Stomach (tissue), 8 donors: ENCODE measurements at regions not wholly inside any gene's neighbourhood (a gene's known extent, or its start where the extent isn't known, plus 50 kb on each side); places are given as distances from the start of the nearest gene placed in this dataset.
"Not testable (repeated sequence)": the region's sequence is repeated elsewhere in the genome, so short reads cannot be mapped to it uniquely, and the experiment has no call there.

Experiments
- DNase-seq, 2 donors: peaks; one replicate each; pipeline versions ENCODE4 v3.0.0 to v3.0.0-alpha.2; 2013 to 2019
- H3K27ac ChIP-seq, 5 donors: fragments of 200-600 bp in 4 of 5; sonication (generic) in 4 of 5; one replicate each; pipeline ENCODE4 v1.5.1; 2013 to 2019; ENCODE audit warnings: mild to moderate bottlenecking in 1 of 5, moderate library complexity in 1 of 5
- H3K27me3 ChIP-seq, 3 donors: fragments of 200-600 bp; sonication (generic); one replicate each; pipeline ENCODE4 v1.5.1; 2017 to 2019; ENCODE audit warnings: mixed run types in 1 of 3
- H3K36me3 ChIP-seq, 4 donors: fragments of 200-600 bp; sonication (generic); 1 replicate in 3 of 4; 2 replicates in 1 of 4; pipeline ENCODE4 v1.5.1; 2016 to 2019
- H3K4me1 ChIP-seq, 4 donors: fragments of 200-600 bp; sonication (generic); one replicate each; pipeline ENCODE4 v1.5.1; 2016 to 2019
- H3K4me3 ChIP-seq, 4 donors: fragments of 200-600 bp; sonication (generic) in 3 of 4; one replicate each; pipeline ENCODE4 v1.5.1; 2016 to 2019; ENCODE audit warnings: mild to moderate bottlenecking in 1 of 4
- H3K9me3 ChIP-seq, 4 donors: fragments of 200-600 bp; sonication (generic); one replicate each; pipeline ENCODE4 v1.5.1; 2016 to 2019
- EP300 ChIP-seq: sonication (generic); formaldehyde crosslinking; IDR thresholded peaks from one replicate; pipeline ENCODE4 v1.6.1; 2017; ENCODE audit warnings: antibody characterized with exemption
- POLR2A ChIP-seq, 4 donors: fragments of 450-650 bp; IDR thresholded peaks; one replicate each; pipeline ENCODE4 v1.6.1; 2016; ENCODE audit warnings: antibody characterized with exemption in 4 of 4, control low read depth in 2 of 4, mild to moderate bottlenecking in 1 of 4, moderate library complexity in 1 of 4
- POLR2AphosphoS5 ChIP-seq, 3 donors: sonication (generic); formaldehyde crosslinking; IDR thresholded peaks; one replicate each; pipeline ENCODE4 v1.6.1; 2016; ENCODE audit warnings: antibody characterized with exemption in 3 of 3
- WGBS, 5 donors: extraction: QIAGEN DNeasy Blood & Tissue Kit in 3 of 5; methylation state at CpG; one replicate each; pipeline versions ENCODE4 v1.1.5 to v1.1.7; 2013 to 2018; 5-methylcytosine and 5-hydroxymethylcytosine counted together
- intact Hi-C: fragments of 100-400 bp; cut with DNase I; formaldehyde crosslinking; loops from one replicate; pipeline ENCODE4 v1.15.1; 2023; ENCODE audit warnings: low total_unique reads
- TF ChIP-seq, protein P1 (sequence below), 7 experiments: fragments of 450-650 bp in 4 of 7; fragments of 200-600 bp in 3 of 7; sonication (generic) in 3 of 7; IDR thresholded peaks; one replicate each; pipeline ENCODE4 v1.5.1; 2016 to 2019; ENCODE audit warnings: antibody characterized with exemption in 7 of 7, control low read depth in 2 of 7, mild to moderate bottlenecking in 1 of 7
- donor health status: healthy with polysubstance abuse.
- donor health status: Bipolar disorder and iron deficiency.
- donor health status: healthy.

DNA sequence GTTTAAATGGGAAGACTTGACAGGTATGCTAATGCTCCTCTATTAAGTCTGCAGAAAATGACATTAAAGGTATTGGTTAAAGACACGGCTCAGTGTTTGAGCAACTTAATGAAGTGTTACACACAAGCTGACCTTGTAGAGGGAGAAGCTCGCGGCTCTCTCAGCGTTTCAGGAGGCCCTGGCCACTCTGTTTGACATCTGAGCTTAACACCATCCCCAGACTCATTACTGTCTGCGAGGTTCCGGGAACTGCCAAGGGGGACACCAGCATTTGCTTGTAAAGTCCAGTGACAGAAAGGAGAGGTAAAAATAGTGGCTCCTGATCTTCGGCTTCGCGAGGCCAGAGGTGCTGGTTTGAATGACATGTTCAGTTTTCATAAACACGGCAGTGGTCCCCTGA lies 540.7 kb upstream of the CADM1 start:
- peaks cover 0 to 6% (median 0%) of the 10 kb centered on the region in 3 donors for H3K27me3 ChIP-seq
- intact Hi-C loops, result no loop called here
- no peak overlapping the region for H3K4me3 ChIP-seq
- no peaks in the 10 kb centered on the region for H3K36me3 ChIP-seq
- H3K9me3 ChIP-seq, result no peaks in the 10 kb centered on the region
- TF ChIP-seq, protein P1, sequence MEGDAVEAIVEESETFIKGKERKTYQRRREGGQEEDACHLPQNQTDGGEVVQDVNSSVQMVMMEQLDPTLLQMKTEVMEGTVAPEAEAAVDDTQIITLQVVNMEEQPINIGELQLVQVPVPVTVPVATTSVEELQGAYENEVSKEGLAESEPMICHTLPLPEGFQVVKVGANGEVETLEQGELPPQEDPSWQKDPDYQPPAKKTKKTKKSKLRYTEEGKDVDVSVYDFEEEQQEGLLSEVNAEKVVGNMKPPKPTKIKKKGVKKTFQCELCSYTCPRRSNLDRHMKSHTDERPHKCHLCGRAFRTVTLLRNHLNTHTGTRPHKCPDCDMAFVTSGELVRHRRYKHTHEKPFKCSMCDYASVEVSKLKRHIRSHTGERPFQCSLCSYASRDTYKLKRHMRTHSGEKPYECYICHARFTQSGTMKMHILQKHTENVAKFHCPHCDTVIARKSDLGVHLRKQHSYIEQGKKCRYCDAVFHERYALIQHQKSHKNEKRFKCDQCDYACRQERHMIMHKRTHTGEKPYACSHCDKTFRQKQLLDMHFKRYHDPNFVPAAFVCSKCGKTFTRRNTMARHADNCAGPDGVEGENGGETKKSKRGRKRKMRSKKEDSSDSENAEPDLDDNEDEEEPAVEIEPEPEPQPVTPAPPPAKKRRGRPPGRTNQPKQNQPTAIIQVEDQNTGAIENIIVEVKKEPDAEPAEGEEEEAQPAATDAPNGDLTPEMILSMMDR (IDR thresholded peaks at IDR 0.05), result no peak
- TF ChIP-seq POLR2A (IDR thresholded peaks at IDR 0.05), result no peak
- no peak for TF ChIP-seq POLR2AphosphoS5 (IDR thresholded peaks at IDR 0.05)
- TF ChIP-seq EP300, result no peak
- WGBS, 5 donors, result 56 to 62% (median 61%) methylated on average over 10 of the region's 10 CpGs
- DNase-seq, result no peak
- H3K27ac ChIP-seq, result no peak overlapping the region
- H3K4me1 ChIP-seq, result no peaks in the 10 kb centered on the region

DNA sequence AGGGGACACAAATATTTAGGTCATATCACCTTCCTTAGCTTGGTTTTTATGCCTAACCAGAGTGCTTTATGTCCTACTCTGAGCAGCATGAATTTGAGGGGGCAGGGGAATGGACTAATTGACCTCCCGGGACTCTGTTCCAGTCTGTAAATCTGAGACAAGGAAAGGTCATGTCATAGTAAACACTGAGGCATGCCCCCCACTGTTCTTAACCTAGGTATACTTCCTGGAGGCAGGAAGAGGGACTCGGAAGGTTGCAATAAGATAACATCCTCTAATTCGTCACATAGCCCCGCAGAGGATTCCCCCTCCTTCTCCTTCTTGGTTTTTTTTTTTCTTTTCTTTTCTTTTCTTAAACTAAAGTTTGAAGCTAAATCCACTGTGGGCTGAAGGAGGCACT lies 540.3 kb upstream of the CADM1 start:
- no peaks in the 10 kb centered on the region for H3K36me3 ChIP-seq
- H3K9me3 ChIP-seq, result no peaks in the 10 kb centered on the region
- H3K27ac ChIP-seq, result no peak overlapping the region
- no peak overlapping the region for H3K4me3 ChIP-seq
- no peak for DNase-seq
- H3K4me1 ChIP-seq, result no peaks in the 10 kb centered on the region
- intact Hi-C loops, result no loop called here
- 34 to 40% (median 36%) methylated on average over 4 of the region's 4 CpGs for WGBS, 5 donors
- TF ChIP-seq EP300 (no peak), POLR2A (IDR thresholded peaks at IDR 0.05) (no peak), POLR2AphosphoS5 (IDR thresholded peaks at IDR 0.05) (no peak)
- TF ChIP-seq, protein P1 (IDR thresholded peaks at IDR 0.05), result no peak
- peaks cover 0 to 6% (median 0%) of the 10 kb centered on the region in 3 donors for H3K27me3 ChIP-seq

DNA sequence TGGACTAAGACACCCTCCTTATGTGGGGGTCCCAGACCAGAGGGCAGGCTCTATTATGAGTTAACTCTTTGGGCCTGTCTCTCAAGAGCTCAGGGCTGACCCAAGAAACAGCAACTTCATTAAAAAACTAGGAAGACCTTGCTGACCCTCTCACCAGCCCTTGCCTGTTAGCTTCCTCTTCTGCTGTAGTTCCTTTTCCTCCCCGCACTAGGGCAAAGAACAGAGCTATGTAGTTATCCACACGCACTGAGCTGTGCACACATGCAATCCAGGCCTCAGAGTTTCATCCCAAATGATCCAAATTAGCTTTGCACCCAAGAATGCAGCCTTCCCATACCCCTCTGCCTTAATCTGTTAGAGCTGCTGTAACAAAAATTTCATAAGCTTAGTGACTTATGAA lies 539.6 kb upstream of the CADM1 start:
- H3K4me1 ChIP-seq, result no peaks in the 10 kb centered on the region
- intact Hi-C loops, result no loop called here
- H3K9me3 ChIP-seq, result no peaks in the 10 kb centered on the region
- no peak for TF ChIP-seq POLR2AphosphoS5 (IDR thresholded peaks at IDR 0.05)
- TF ChIP-seq, protein P1 (IDR thresholded peaks at IDR 0.05), result no peak
- TF ChIP-seq EP300, result no peak
- no peak for TF ChIP-seq POLR2A (IDR thresholded peaks at IDR 0.05)
- WGBS, 5 donors, result 68 to 73% (median 71%) methylated on average over 2 of the region's 2 CpGs
- H3K36me3 ChIP-seq, result no peaks in the 10 kb centered on the region
- no peak overlapping the region for H3K4me3 ChIP-seq
- no peak overlapping the region for H3K27ac ChIP-seq
- no peak for DNase-seq
- peaks cover 0 to 6% (median 0%) of the 10 kb centered on the region in 3 donors for H3K27me3 ChIP-seq

DNA sequence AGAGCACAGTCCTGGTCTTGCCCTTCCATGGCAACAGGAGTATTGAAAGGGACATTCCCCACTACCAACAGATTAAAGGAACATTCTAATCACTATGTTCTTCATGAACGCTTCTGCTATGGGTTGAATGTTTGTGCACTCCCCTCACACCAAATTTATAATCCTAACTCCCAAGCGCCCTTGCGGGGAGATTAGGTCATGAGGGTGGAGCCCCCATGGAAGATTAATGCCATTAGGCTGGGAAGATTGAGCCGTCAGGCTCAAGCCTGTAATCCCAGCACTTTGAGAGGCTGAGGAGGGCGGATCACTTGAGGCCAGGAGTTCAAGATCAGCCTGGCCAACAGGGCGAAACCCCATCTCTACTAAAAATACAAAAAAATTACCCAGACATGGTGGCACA lies 538.8 kb upstream of the CADM1 start:
- H3K4me3 ChIP-seq, H3K27ac ChIP-seq, DNase-seq, H3K9me3 ChIP-seq, intact Hi-C loops, H3K36me3 ChIP-seq, H3K4me1 ChIP-seq, H3K27me3 ChIP-seq: not testable (repeated sequence)
- 82 to 92% (median 88%) methylated on average over 6 of the region's 6 CpGs for WGBS, 5 donors

DNA sequence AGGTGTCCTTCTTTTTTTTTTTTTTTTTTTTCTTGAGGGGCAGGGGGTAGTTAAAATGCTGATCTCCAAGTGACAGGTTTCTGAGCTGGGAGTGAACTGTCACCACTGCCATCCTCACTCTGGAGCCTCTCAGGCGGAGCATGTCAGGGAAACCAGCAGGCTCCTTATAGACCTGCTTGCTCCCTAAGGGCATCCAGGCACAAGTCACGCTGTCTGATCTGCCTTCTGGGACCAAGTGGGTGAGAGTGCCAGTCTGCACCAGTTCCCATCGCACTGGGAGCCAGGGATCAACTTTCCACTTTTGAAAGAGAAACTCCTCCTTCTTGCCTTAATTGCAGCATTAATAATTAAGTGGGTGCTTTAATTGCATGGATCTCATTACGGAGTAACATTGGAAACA lies 537.9 kb upstream of the CADM1 start:
- WGBS, 5 donors, result 83 to 96% (median 94%) methylated on average over 4 of the region's 4 CpGs

More for the DNA sequence above, 537.9 kb upstream of the CADM1 start:
- H3K4me1 ChIP-seq, result no peaks in the 10 kb centered on the region
- intact Hi-C loops, result no loop called here
- no peak overlapping the region for H3K27ac ChIP-seq
- H3K4me3 ChIP-seq, result no peak overlapping the region
- H3K27me3 ChIP-seq, result peaks cover 0 to 6% (median 0%) of the 10 kb centered on the region in 3 donors
- no peaks in the 10 kb centered on the region for H3K9me3 ChIP-seq
- TF ChIP-seq, protein P1 (IDR thresholded peaks at IDR 0.05), result no peak
- TF ChIP-seq POLR2AphosphoS5 (IDR thresholded peaks at IDR 0.05), result no peak
- TF ChIP-seq EP300, result no peak
- no peak for TF ChIP-seq POLR2A (IDR thresholded peaks at IDR 0.05)
- H3K36me3 ChIP-seq, result no peaks in the 10 kb centered on the region
- DNase-seq, result no peak
